ENCODE measurements at regions not wholly inside any gene's neighbourhood (a gene's known extent, or its start where the extent isn't known, plus 50 kb on each side); places are given as distances from the start of the nearest gene placed in this dataset.

DNA sequence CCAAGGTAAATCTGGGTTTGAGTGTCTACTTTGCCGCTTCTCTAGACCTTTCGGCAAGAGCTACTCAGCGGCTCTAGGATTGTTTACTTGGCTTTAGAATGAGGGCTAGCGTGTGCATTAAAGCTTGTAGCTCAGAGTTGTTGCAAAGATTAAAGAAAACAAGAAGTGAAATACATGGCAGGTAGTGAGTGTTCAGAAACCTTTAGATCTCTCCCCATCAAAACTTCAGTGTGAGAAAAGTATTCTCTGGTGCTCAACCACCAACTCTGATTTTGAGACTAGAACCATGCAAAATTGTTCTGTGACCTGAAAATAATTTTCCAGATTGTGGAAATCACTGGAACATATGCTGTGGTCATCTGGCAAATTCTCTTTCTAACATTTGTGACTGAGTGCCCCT, 512.0 kb downstream of the CMPK2 start:
- no peak for DNase-seq (ENCODE audit: low spot score in 2 of 2)
- Histone ChIP-seq H3K36me3 (no peaks in the 10 kb centered on the region), H3K27me3 (no peaks in the 10 kb centered on the region), H3K27ac (no peak overlapping the region), H3K9me3 (no peaks in the 10 kb centered on the region), H3K4me3 (no peak overlapping the region), H3K4me1 (no peaks in the 10 kb centered on the region)
- TF ChIP-seq, protein P1, sequence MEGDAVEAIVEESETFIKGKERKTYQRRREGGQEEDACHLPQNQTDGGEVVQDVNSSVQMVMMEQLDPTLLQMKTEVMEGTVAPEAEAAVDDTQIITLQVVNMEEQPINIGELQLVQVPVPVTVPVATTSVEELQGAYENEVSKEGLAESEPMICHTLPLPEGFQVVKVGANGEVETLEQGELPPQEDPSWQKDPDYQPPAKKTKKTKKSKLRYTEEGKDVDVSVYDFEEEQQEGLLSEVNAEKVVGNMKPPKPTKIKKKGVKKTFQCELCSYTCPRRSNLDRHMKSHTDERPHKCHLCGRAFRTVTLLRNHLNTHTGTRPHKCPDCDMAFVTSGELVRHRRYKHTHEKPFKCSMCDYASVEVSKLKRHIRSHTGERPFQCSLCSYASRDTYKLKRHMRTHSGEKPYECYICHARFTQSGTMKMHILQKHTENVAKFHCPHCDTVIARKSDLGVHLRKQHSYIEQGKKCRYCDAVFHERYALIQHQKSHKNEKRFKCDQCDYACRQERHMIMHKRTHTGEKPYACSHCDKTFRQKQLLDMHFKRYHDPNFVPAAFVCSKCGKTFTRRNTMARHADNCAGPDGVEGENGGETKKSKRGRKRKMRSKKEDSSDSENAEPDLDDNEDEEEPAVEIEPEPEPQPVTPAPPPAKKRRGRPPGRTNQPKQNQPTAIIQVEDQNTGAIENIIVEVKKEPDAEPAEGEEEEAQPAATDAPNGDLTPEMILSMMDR (IDR thresholded peaks at IDR 0.05), result no peak
- intact Hi-C loops (cut with DNase I), result no loop called here

GRCh38 chr2:6354546-6354945, 511.2 kb downstream of the CMPK2 start:
- DNase-seq (ENCODE audit: low spot score in 2 of 2), result no peak
- H3K27ac ChIP-seq, result no peak overlapping the region
- no peaks in the 10 kb centered on the region for H3K36me3 ChIP-seq
- no peaks in the 10 kb centered on the region for H3K4me1 ChIP-seq
- no peaks in the 10 kb centered on the region for H3K9me3 ChIP-seq
- TF ChIP-seq, protein P1 (IDR thresholded peaks at IDR 0.05), result no peak
- intact Hi-C loops (cut with DNase I), result no loop called here
- no peaks in the 10 kb centered on the region for H3K27me3 ChIP-seq
- no peak overlapping the region for H3K4me3 ChIP-seq

GRCh38 chr2:6355886-6356761, 509.6 kb downstream of the CMPK2 start:
- H3K27me3 ChIP-seq, result no peaks in the 10 kb centered on the region
- no peak overlapping the region for H3K27ac ChIP-seq
- H3K9me3 ChIP-seq, result no peaks in the 10 kb centered on the region
- H3K4me1 ChIP-seq, result no peaks in the 10 kb centered on the region
- no peak for DNase-seq (ENCODE audit: low spot score in 2 of 2)
- H3K36me3 ChIP-seq, result no peaks in the 10 kb centered on the region
- TF ChIP-seq, protein P1 (IDR thresholded peaks at IDR 0.05), result no peak
- H3K4me3 ChIP-seq, result no peak overlapping the region
- intact Hi-C loops (cut with DNase I), result no loop called here

- no peak overlapping the region for H3K27ac ChIP-seq
- no peak for DNase-seq (ENCODE audit: low spot score in 2 of 2)
- no peak overlapping the region for H3K4me3 ChIP-seq
- intact Hi-C loops (cut with DNase I), result no loop called here
- H3K4me1 ChIP-seq, result no peaks in the 10 kb centered on the region
- no peaks in the 10 kb centered on the region for H3K36me3 ChIP-seq
- no peaks in the 10 kb centered on the region for H3K27me3 ChIP-seq
- TF ChIP-seq, protein P1 (IDR thresholded peaks at IDR 0.05), result no peak
- H3K9me3 ChIP-seq, result no peaks in the 10 kb centered on the region
Measured at GRCh38 chr2:6358546-6358945, 507.2 kb downstream of the CMPK2 start.

DNA sequence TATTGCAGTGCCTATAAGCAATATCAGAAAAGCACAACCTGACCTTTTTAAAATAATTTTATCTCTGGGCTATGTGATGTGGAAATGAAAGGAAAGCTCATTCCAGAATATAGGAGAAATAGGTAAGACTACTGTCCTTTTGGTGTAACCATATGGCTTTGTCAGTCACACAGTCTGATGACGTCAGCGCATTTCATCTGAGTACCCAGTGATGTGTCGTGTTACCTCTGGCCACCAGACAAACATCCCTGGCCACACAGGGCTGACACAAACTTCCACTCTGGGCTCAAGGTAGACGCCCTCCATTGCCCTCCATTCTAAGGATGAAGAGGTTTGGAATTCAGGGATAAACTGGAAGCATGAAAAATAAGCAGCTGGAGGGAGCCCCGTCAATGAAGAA, 506.7 kb downstream of the CMPK2 start:
- no peak for DNase-seq (ENCODE audit: low spot score in 2 of 2)
- no peaks in the 10 kb centered on the region for H3K9me3 ChIP-seq
- H3K36me3 ChIP-seq, result no peaks in the 10 kb centered on the region
- H3K4me3 ChIP-seq, result no peak overlapping the region
- H3K27ac ChIP-seq, result no peak overlapping the region
- TF ChIP-seq, protein P1 (IDR thresholded peaks at IDR 0.05), result no peak
- intact Hi-C loops (cut with DNase I), result no loop called here
- H3K4me1 ChIP-seq, result no peaks in the 10 kb centered on the region
- H3K27me3 ChIP-seq, result no peaks in the 10 kb centered on the region
